Upper lobe of left lung (tissue), 4 donors: ENCODE measurements at regions not wholly inside any gene's neighbourhood (a gene's known extent, or its start where the extent isn't known, plus 50 kb on each side); places are given as distances from the start of the nearest gene placed in this dataset.

ENCODE experiments used
- CTCF ChIP-seq, 6 experiments: fragments of 450-650 bp in 4 of 6; fragments of 200-600 bp in 2 of 6; sonication (generic) in 2 of 6; IDR thresholded peaks; one replicate each; pipeline ENCODE4 v1.5.1; 2016 to 2019; ENCODE audit warnings: antibody characterized with exemption in 6 of 6
- POLR2A ChIP-seq, 4 donors: fragments of 450-650 bp; IDR thresholded peaks; one replicate each; pipeline ENCODE4 v1.5.1; 2016 to 2017; ENCODE audit warnings: antibody characterized with exemption in 4 of 4, mild to moderate bottlenecking in 2 of 4

- TF ChIP-seq CTCF (IDR thresholded peaks at IDR 0.05) (no peak), POLR2A (IDR thresholded peaks at IDR 0.05) (no peak)
These were observed 269.2 kb downstream of the HNRNPD start for GRCh38 chr4:82104578-82104977.
